ENCODE measurements at regions not wholly inside any gene's neighbourhood (a gene's known extent, or its start where the extent isn't known, plus 50 kb on each side); places are given as distances from the start of the nearest gene placed in this dataset.

DNA sequence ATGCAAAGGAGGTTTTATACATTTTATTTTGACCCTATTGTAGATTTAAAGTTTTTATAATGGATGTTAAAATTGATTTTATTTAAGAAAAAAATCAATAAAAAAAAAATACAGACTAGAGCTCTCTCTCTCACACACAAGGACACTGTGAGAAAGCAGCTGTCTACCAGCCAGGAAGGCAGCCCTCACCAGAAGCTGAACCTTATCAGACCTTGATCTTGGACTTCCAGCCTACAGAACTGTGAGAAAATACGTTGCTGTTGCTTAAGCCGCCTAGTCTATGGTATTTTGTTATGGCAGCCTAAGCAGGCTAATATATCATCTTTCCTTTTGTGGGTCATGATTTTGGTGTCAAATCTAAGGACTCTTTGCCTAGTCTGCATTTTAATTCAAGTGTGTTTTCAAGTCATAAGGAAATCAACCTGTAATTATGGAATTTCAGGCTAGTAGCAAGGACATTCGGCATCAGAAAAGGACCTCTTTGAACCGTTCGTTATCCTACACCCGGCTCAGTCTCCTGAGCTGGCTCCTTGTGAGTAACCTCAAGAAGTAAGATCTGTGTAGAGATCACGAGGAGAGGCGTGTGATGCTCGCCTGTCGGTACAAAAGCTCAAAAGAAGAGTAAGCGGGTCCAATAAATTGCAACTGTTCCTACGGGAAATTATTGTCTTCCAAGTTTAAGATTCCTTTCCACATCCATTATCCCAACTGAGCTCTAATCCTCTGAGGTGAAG is 98.2 kb downstream of the PDCL3 start:
- H3K4me3 ChIP-seq (ENCODE audit: low read length), result no peak overlapping the region
- no peaks in the 10 kb centered on the region for H3K9me3 ChIP-seq (ENCODE audit: control insufficient read depth, insufficient read depth, low read length)
- H3K27ac ChIP-seq (ENCODE audit: low read length), result no peak overlapping the region
- no peaks in the 10 kb centered on the region for H3K36me3 ChIP-seq (ENCODE audit: control insufficient read depth, insufficient read depth, low read length)
- no peaks in the 10 kb centered on the region for H3K4me1 ChIP-seq (ENCODE audit: control insufficient read depth, insufficient read depth, low read length)
- H3K27me3 ChIP-seq (ENCODE audit: control insufficient read depth, insufficient read depth, low read length), result no peaks in the 10 kb centered on the region
- WGBS (ENCODE audit: insufficient coverage, insufficient read length), result no CpG with 5 or more reads among the region's 12 CpGs
- DNase-seq (ENCODE audit: low read depth, low spot score), result no peak

DNA sequence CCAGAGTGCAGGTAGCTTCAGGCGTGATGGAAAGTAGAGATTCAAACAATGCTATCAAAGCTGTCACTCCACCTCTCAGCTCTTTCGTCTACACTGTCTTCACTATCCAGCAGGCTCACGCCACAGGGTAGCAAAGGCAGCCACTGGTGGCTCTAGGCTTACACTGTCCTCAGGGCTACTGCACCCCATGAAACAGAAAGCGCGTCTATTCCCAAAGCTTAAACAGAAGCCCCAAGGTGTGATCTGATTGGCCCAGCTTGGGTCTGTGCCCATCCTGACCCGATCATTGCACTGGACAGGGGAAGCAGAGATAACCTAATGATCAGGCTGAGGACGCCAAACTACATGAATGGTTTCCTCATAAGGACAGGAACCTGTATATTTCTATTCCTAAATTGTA is 100.1 kb downstream of the PDCL3 start:
- no peak for DNase-seq (ENCODE audit: low read depth, low spot score)

DNA sequence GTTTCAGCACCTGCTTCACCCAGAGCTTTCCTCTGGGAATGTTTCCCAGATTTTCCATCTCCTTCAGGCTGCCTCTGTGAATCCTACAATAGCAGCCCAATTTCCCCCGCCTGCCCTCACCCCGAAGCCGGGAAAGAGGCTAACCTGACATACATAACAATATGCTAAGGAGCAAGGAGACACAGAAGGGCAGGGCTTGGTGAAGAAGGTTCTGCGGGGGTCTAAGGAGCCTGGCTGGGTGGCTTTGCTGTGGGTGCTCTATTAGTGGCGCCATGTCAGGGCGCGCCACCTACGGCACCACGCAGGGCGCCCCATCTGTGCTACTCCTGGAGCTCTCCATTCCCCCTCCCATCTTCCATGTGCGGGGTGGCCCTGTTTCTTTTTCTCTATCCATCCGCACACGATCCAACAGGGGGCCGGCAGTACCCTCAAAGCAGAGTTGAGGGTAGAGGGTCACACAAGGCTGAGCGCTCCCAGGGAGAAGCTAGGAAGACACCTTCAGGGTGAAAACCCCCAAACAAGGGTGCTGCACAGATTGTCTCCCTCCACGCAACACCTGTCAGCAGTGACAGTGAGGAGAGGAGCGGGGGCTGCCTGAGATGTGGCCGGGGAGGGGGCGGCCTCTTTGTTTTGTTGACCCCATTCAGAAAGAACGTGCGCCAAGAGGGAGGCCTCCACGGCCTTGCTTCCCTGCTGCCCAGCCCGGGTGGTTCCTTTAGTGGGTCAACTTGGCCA is 101.4 kb downstream of the PDCL3 start:
- Histone ChIP-seq H3K4me1 (ENCODE audit: control insufficient read depth, insufficient read depth, low read length) (no peaks in the 10 kb centered on the region), H3K9me3 (ENCODE audit: control insufficient read depth, insufficient read depth, low read length) (no peaks in the 10 kb centered on the region), H3K36me3 (ENCODE audit: control insufficient read depth, insufficient read depth, low read length) (no peaks in the 10 kb centered on the region), H3K27ac (ENCODE audit: low read length) (no peak overlapping the region), H3K27me3 (ENCODE audit: control insufficient read depth, insufficient read depth, low read length) (no peaks in the 10 kb centered on the region), H3K4me3 (ENCODE audit: low read length) (no peak overlapping the region)
- no peak for DNase-seq (ENCODE audit: low read depth, low spot score)
- no CpG with 5 or more reads among the region's 23 CpGs for WGBS (ENCODE audit: insufficient coverage, insufficient read length)

More for the DNA sequence above, 100.1 kb downstream of the PDCL3 start:
- H3K4me3 ChIP-seq (ENCODE audit: low read length), result no peak overlapping the region
- no CpG with 5 or more reads among the region's 7 CpGs for WGBS (ENCODE audit: insufficient coverage, insufficient read length)
- no peaks in the 10 kb centered on the region for H3K4me1 ChIP-seq (ENCODE audit: control insufficient read depth, insufficient read depth, low read length)
- H3K36me3 ChIP-seq (ENCODE audit: control insufficient read depth, insufficient read depth, low read length), result no peaks in the 10 kb centered on the region
- H3K27me3 ChIP-seq (ENCODE audit: control insufficient read depth, insufficient read depth, low read length), result no peaks in the 10 kb centered on the region
- no peak overlapping the region for H3K27ac ChIP-seq (ENCODE audit: low read length)
- H3K9me3 ChIP-seq (ENCODE audit: control insufficient read depth, insufficient read depth, low read length), result no peaks in the 10 kb centered on the region

GRCh38 chr2:100664756-100665101 is 101.9 kb downstream of the PDCL3 start:
- no peaks in the 10 kb centered on the region for H3K36me3 ChIP-seq (ENCODE audit: control insufficient read depth, insufficient read depth, low read length)
- H3K27me3 ChIP-seq (ENCODE audit: control insufficient read depth, insufficient read depth, low read length), result no peaks in the 10 kb centered on the region
- H3K27ac ChIP-seq (ENCODE audit: low read length), result no peak overlapping the region
- no peak for DNase-seq (ENCODE audit: low read depth, low spot score)
- no peak overlapping the region for H3K4me3 ChIP-seq (ENCODE audit: low read length)
- H3K9me3 ChIP-seq (ENCODE audit: control insufficient read depth, insufficient read depth, low read length), result no peaks in the 10 kb centered on the region
- no CpG with 5 or more reads among the region's 2 CpGs for WGBS (ENCODE audit: insufficient coverage, insufficient read length)
- H3K4me1 ChIP-seq (ENCODE audit: control insufficient read depth, insufficient read depth, low read length), result no peaks in the 10 kb centered on the region

GRCh38 chr2:100666996-100667395 is 104.2 kb downstream of the PDCL3 start:
- no peaks in the 10 kb centered on the region for H3K36me3 ChIP-seq (ENCODE audit: control insufficient read depth, insufficient read depth, low read length)
- no peaks in the 10 kb centered on the region for H3K27me3 ChIP-seq (ENCODE audit: control insufficient read depth, insufficient read depth, low read length)
- 100% methylated on average over 1 of the region's 4 CpGs for WGBS (ENCODE audit: insufficient coverage, insufficient read length)
- no peak for DNase-seq (ENCODE audit: low read depth, low spot score)
- no peak overlapping the region for H3K4me3 ChIP-seq (ENCODE audit: low read length)
- no peaks in the 10 kb centered on the region for H3K9me3 ChIP-seq (ENCODE audit: control insufficient read depth, insufficient read depth, low read length)
- H3K27ac ChIP-seq (ENCODE audit: low read length), result no peak overlapping the region
- no peaks in the 10 kb centered on the region for H3K4me1 ChIP-seq (ENCODE audit: control insufficient read depth, insufficient read depth, low read length)

DNA sequence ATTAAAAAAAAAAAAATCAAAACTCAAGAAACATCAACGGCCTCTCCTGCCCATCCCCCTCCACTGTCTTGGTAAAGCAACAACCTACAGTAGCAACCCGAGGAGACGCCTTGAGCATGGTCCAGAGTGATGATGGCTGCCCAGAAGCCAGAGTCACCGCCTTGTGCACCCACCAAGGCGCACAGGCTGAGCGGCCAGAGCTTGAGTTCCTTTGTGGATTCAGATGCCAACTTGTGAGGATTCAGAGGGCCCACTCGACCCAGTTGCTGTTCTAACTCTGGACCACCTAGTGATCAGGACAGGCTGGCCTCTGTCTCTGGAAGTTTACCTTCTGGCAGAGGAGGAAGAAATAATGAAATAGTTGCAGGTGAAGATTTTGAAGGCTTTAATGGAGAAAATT is 105.0 kb downstream of the PDCL3 start:
- DNase-seq (ENCODE audit: low read depth, low spot score), result no peak
- Histone ChIP-seq H3K4me1 (ENCODE audit: control insufficient read depth, insufficient read depth, low read length) (no peaks in the 10 kb centered on the region), H3K36me3 (ENCODE audit: control insufficient read depth, insufficient read depth, low read length) (no peaks in the 10 kb centered on the region), H3K27ac (ENCODE audit: low read length) (no peak overlapping the region), H3K9me3 (ENCODE audit: control insufficient read depth, insufficient read depth, low read length) (no peaks in the 10 kb centered on the region), H3K27me3 (ENCODE audit: control insufficient read depth, insufficient read depth, low read length) (no peaks in the 10 kb centered on the region), H3K4me3 (ENCODE audit: low read length) (no peak overlapping the region)
- WGBS (ENCODE audit: insufficient coverage, insufficient read length), result no CpG with 5 or more reads among the region's 7 CpGs

DNA sequence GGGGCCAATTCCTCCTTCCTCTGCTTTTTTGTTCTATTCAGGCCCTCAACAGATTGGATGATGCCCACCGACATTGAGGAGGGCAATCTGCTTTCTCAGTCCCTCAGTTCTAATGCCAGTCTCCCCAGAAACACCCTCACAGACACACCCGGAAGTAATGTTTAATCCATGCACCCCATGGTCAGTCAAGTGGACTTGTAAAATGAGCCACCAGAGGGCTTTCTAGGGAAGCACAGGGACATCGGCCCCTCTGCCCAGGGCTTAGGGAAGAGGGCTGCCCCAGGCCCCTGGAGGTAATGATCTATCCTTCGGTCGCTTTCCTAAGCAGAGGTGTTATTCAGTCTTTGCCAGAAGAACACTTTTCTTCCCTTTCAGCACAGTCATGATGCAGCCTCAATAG is 107.4 kb downstream of the PDCL3 start:
- Histone ChIP-seq H3K36me3 (ENCODE audit: control insufficient read depth, insufficient read depth, low read length) (no peaks in the 10 kb centered on the region), H3K27me3 (ENCODE audit: control insufficient read depth, insufficient read depth, low read length) (no peaks in the 10 kb centered on the region), H3K9me3 (ENCODE audit: control insufficient read depth, insufficient read depth, low read length) (no peaks in the 10 kb centered on the region), H3K27ac (ENCODE audit: low read length) (no peak overlapping the region), H3K4me1 (ENCODE audit: control insufficient read depth, insufficient read depth, low read length) (no peaks in the 10 kb centered on the region), H3K4me3 (ENCODE audit: low read length) (no peak overlapping the region)
- no CpG with 5 or more reads among the region's 5 CpGs for WGBS (ENCODE audit: insufficient coverage, insufficient read length)
- no peak for DNase-seq (ENCODE audit: low read depth, low spot score)

- no peaks in the 10 kb centered on the region for H3K9me3 ChIP-seq (ENCODE audit: control insufficient read depth, insufficient read depth, low read length)
- no peak overlapping the region for H3K4me3 ChIP-seq (ENCODE audit: low read length)
- no peaks in the 10 kb centered on the region for H3K27me3 ChIP-seq (ENCODE audit: control insufficient read depth, insufficient read depth, low read length)
- no CpG with 5 or more reads among the region's 8 CpGs for WGBS (ENCODE audit: insufficient coverage, insufficient read length)
- H3K4me1 ChIP-seq (ENCODE audit: control insufficient read depth, insufficient read depth, low read length), result no peaks in the 10 kb centered on the region
- no peak for DNase-seq (ENCODE audit: low read depth, low spot score)
- no peaks in the 10 kb centered on the region for H3K36me3 ChIP-seq (ENCODE audit: control insufficient read depth, insufficient read depth, low read length)
- H3K27ac ChIP-seq (ENCODE audit: low read length), result no peak overlapping the region
These were observed 110.3 kb downstream of the PDCL3 start for GRCh38 chr2:100673115-100673514.

DNA sequence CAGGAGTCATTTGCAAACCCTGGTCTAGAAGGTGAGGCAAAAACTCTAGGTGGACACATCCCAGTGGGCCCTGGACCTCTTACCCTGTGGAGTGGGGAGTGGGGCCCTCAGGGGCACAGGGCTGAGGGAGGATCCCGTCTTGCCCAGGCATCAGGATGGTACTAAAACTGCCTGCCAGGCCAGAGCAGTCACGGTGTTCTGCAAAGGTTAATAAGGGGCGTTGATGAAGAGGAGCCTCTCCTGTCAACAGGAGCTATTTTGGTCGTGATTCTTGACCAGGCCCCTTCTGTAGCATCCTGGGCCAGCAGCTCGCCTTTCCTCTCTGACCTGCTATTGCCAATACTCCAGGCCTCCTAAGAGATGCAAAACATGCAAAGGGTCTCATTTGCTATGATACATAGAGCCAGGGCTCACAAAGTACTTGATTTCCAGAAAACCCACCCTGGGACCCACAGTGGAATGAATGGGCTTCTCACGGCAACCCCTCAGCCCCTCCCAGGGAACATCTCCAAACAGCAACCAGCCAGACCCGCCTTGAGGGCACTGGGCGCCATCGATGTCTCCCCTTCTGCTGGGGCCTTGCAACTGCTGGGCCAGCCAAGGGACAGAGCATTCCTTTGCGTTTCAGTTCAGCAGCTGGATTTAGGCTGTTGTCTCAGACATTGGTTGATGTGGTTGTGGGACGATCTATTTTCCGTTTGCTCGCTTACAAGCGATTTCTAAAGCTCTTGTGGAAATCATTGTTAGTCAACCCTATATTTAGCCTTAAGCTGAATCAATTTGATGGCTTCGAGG is 111.1 kb downstream of the PDCL3 start:
- Histone ChIP-seq H3K36me3 (ENCODE audit: control insufficient read depth, insufficient read depth, low read length) (no peaks in the 10 kb centered on the region), H3K4me3 (ENCODE audit: low read length) (no peak overlapping the region), H3K27ac (ENCODE audit: low read length) (no peak overlapping the region), H3K9me3 (ENCODE audit: control insufficient read depth, insufficient read depth, low read length) (no peaks in the 10 kb centered on the region), H3K27me3 (ENCODE audit: control insufficient read depth, insufficient read depth, low read length) (no peaks in the 10 kb centered on the region), H3K4me1 (ENCODE audit: control insufficient read depth, insufficient read depth, low read length) (no peaks in the 10 kb centered on the region)
- WGBS (ENCODE audit: insufficient coverage, insufficient read length), result no CpG with 5 or more reads among the region's 15 CpGs
- DNase-seq (ENCODE audit: low read depth, low spot score), result no peak

- no peaks in the 10 kb centered on the region for H3K9me3 ChIP-seq (ENCODE audit: control insufficient read depth, insufficient read depth, low read length)
- H3K27ac ChIP-seq (ENCODE audit: low read length), result no peak overlapping the region
- H3K27me3 ChIP-seq (ENCODE audit: control insufficient read depth, insufficient read depth, low read length), result no peaks in the 10 kb centered on the region
- WGBS (ENCODE audit: insufficient coverage, insufficient read length), result no CpG with 5 or more reads among the region's 10 CpGs
- DNase-seq (ENCODE audit: low read depth, low spot score), result no peak
- H3K36me3 ChIP-seq (ENCODE audit: control insufficient read depth, insufficient read depth, low read length), result no peaks in the 10 kb centered on the region
- H3K4me3 ChIP-seq (ENCODE audit: low read length), result no peak overlapping the region
- no peaks in the 10 kb centered on the region for H3K4me1 ChIP-seq (ENCODE audit: control insufficient read depth, insufficient read depth, low read length)
These were observed 111.9 kb downstream of the PDCL3 start for GRCh38 chr2:100674666-100675065.

Data from iPS DF 6.9 (cell line).